Activated CD8-positive, alpha-beta memory T cell treated with anti-CD3 and anti-CD28 coated beads, Interleukin-2, amount 10 ng/mL, durations not matched to agents 7 days and 5 days (primary cell): ENCODE measurements at regions not wholly inside any gene's neighbourhood (a gene's known extent, or its start where the extent isn't known, plus 50 kb on each side); places are given as distances from the start of the nearest gene placed in this dataset.

Experiments
- ATAC-seq: fragments of 150-1000 bp; cut with Tn5 transposase; one replicate; pipeline ENCODE4 v1.10.0; 2021; ENCODE audit warnings: moderate library complexity
- CTCF ChIA-PET: fragments of 350-600 bp; sonication (Branson Sonifier 250); formaldehyde crosslinking; loops from one replicate; lab custom pipeline; 2021; ENCODE audit warnings: antibody characterized with exemption; lab: Charles Lee
- DNase-seq: peaks from one replicate; pipeline ENCODE4 v3.0.0-alpha.2; 2020
- H3K27ac Mint-ChIP-seq: one replicate; pipeline ENCODE4 v1.8.0; 2021; ENCODE audit warnings: mild to moderate bottlenecking, mixed read lengths
- H3K27me3 Mint-ChIP-seq: one replicate; pipeline ENCODE4 v1.8.0; 2021; ENCODE audit warnings: mixed read lengths
- H3K36me3 Mint-ChIP-seq: one replicate; pipeline ENCODE4 v1.8.0; 2021; ENCODE audit warnings: mild to moderate bottlenecking, mixed read lengths
- H3K4me1 Mint-ChIP-seq: one replicate; pipeline ENCODE4 v1.8.0; 2021; ENCODE audit warnings: mixed read lengths
- H3K4me3 Mint-ChIP-seq: one replicate; pipeline ENCODE4 v1.8.0; 2021; ENCODE audit warnings: mild to moderate bottlenecking, moderate library complexity, mixed read lengths
- H3K9me3 Mint-ChIP-seq: one replicate; pipeline ENCODE4 v1.8.0; 2022; ENCODE audit warnings: low read depth, mixed read lengths

GRCh38 chr16:8519179-8519578 lies 71.1 kb downstream of the TMEM114 start:
- CTCF ChIA-PET: no interaction called here
- ATAC-seq (no peak), DNase-seq (no peak)
- H3K36me3 Mint-ChIP-seq: no peaks in the 10 kb centered on the region
- H3K4me1 Mint-ChIP-seq: no peaks in the 10 kb centered on the region
- no peaks in the 10 kb centered on the region for H3K9me3 Mint-ChIP-seq
- H3K4me3 Mint-ChIP-seq: no peak overlapping the region
- H3K27ac Mint-ChIP-seq: no peak overlapping the region
- no peaks in the 10 kb centered on the region for H3K27me3 Mint-ChIP-seq

GRCh38 chr16:8517280-8517679 lies 73.0 kb downstream of the TMEM114 start:
- no peak overlapping the region for H3K27ac Mint-ChIP-seq
- no peak for DNase-seq
- ATAC-seq: no peak
- no peak overlapping the region for H3K4me3 Mint-ChIP-seq
- no peaks in the 10 kb centered on the region for H3K9me3 Mint-ChIP-seq
- H3K27me3 Mint-ChIP-seq: no peaks in the 10 kb centered on the region
- no peaks in the 10 kb centered on the region for H3K36me3 Mint-ChIP-seq
- CTCF ChIA-PET: interaction anchor here (0.8 kb wide), 1 partner anchor 12 kb away, joined by 3 read pairs; no protein-coding TSS in a partner anchor
- H3K4me1 Mint-ChIP-seq: peaks cover 5% of the 10 kb centered on the region

DNA sequence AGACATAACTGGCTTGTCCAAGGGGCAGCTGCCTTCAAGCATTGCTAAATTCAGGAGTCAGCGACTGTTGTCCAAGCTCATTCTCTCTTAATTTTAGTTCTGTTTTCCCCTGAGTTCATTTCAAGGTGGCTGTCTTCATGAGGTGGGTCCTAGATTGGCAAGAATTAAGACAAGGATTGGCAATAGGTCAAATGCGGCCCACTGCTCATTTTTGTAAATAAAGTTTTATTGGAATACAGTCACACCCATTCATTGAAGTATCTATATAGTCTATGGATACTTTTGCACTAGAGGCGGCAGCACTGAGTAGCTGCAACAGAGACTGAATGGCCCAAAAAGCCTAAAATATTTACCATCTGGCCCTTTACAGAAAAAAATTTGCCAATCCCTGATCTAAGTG lies 73.8 kb downstream of the TMEM114 start:
- ATAC-seq: no peak
- no peaks in the 10 kb centered on the region for H3K36me3 Mint-ChIP-seq
- H3K9me3 Mint-ChIP-seq: no peaks in the 10 kb centered on the region
- CTCF ChIA-PET: no interaction called here
- H3K4me3 Mint-ChIP-seq: no peak overlapping the region
- H3K4me1 Mint-ChIP-seq: peaks cover 5% of the 10 kb centered on the region
- H3K27me3 Mint-ChIP-seq: no peaks in the 10 kb centered on the region
- no peak overlapping the region for H3K27ac Mint-ChIP-seq
- DNase-seq: no peak

GRCh38 chr16:8512941-8513624 lies 77.2 kb downstream of the TMEM114 start:
- Mint-ChIP-seq H3K27ac (no peak overlapping the region), H3K4me1 (peaks cover 5% of the 10 kb centered on the region), H3K9me3 (no peaks in the 10 kb centered on the region), H3K36me3 (no peaks in the 10 kb centered on the region), H3K4me3 (no peak overlapping the region), H3K27me3 (no peaks in the 10 kb centered on the region)
- no peak for ATAC-seq
- CTCF ChIA-PET: no interaction called here
- no peak for DNase-seq

DNA sequence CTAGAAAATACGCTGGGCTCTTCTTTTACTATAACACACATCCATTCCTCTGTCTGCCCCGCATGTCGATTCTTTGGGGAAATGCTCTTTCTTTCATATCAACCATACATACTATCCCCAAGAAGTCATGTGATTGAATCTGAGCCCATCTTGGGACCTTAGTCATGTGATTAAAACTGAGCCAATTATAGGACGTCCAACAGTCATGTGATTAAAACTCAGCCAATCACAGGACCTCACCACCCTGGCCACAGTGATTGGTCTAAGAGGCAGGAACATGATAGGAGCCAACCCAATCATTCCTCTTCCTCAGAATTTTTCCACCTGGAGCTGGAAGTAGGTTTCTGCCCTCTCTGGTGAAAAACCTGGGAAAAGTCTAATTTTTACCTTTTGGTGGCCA lies 78.8 kb downstream of the TMEM114 start:
- Mint-ChIP-seq H3K4me1 (peaks cover 5% of the 10 kb centered on the region), H3K27me3 (peaks cover under 1% of the 10 kb centered on the region), H3K36me3 (no peaks in the 10 kb centered on the region), H3K27ac (no peak overlapping the region), H3K4me3 (no peak overlapping the region), H3K9me3 (no peaks in the 10 kb centered on the region)
- ATAC-seq: no peak
- CTCF ChIA-PET: no interaction called here
- DNase-seq: no peak

- Mint-ChIP-seq H3K9me3 (no peaks in the 10 kb centered on the region), H3K4me1 (peaks cover 5% of the 10 kb centered on the region), H3K36me3 (no peaks in the 10 kb centered on the region), H3K27me3 (peaks cover 4% of the 10 kb centered on the region), H3K4me3 (no peak overlapping the region), H3K27ac (no peak overlapping the region)
- ATAC-seq (no peak), DNase-seq (no peak)
- CTCF ChIA-PET: no interaction called here
Observed at GRCh38 chr16:8510160-8510559, 80.2 kb downstream of the TMEM114 start.

GRCh38 chr16:8505327-8505991 lies 84.9 kb downstream of the TMEM114 start:
- CTCF ChIA-PET: no interaction called here
- H3K4me1 Mint-ChIP-seq: no peaks in the 10 kb centered on the region
- peaks cover 4% of the 10 kb centered on the region for H3K27me3 Mint-ChIP-seq
- H3K27ac Mint-ChIP-seq: no peak overlapping the region
- no peaks in the 10 kb centered on the region for H3K36me3 Mint-ChIP-seq
- DNase-seq (no peak), ATAC-seq (no peak)
- no peaks in the 10 kb centered on the region for H3K9me3 Mint-ChIP-seq
- no peak overlapping the region for H3K4me3 Mint-ChIP-seq

GRCh38 chr16:8502446-8502845 lies 87.9 kb downstream of the TMEM114 start:
- Mint-ChIP-seq H3K27ac (no peak overlapping the region), H3K9me3 (peaks cover 1% of the 10 kb centered on the region), H3K36me3 (no peaks in the 10 kb centered on the region), H3K4me1 (no peaks in the 10 kb centered on the region), H3K27me3 (peaks cover 4% of the 10 kb centered on the region), H3K4me3 (no peak overlapping the region)
- DNase-seq (no peak), ATAC-seq (no peak)
- CTCF ChIA-PET: no interaction called here

DNA sequence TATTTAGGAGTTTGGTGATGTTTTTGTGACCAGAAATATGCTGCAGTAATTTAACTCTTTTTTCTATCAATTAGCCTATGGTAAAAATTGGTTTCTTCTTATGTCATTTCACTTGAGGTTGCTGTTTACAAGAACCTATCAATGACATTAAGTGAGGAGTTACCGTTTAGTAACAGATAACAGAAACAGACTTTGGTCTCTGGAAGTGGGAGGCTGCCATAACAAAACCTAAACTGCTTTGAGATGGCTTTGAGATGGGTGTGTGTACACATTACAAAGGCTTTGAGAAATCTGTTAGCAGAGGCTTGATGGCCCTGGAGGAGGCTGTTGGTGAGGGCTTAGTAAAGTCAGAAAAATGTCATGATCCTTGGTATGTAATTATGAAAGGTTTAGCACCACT lies 90.0 kb downstream of the TMEM114 start:
- ATAC-seq (no peak), DNase-seq (no peak)
- H3K36me3 Mint-ChIP-seq: no peaks in the 10 kb centered on the region
- H3K27ac Mint-ChIP-seq: no peak overlapping the region
- no peaks in the 10 kb centered on the region for H3K27me3 Mint-ChIP-seq
- peaks cover 2% of the 10 kb centered on the region for H3K9me3 Mint-ChIP-seq
- CTCF ChIA-PET: no interaction called here
- H3K4me3 Mint-ChIP-seq: no peak overlapping the region
- no peaks in the 10 kb centered on the region for H3K4me1 Mint-ChIP-seq

DNA sequence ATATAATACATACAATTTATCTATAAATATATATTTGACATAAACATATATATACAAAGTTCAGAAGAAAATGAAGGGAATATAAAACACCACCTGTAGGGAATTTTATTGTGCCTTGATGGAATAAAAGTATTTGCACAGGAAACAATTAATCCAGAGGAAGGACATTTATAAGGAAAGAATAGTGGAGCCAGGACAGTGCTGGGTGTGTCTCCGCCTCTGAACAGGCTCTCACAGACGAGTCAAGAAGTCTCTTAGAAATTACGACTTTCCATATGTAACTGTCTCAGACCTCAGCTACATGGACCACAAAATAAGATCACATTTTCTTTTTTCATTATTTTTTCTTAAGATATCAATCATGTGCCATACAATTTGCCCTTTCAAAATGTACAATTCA lies 93.9 kb downstream of the TMEM114 start:
- CTCF ChIA-PET: no interaction called here
- Mint-ChIP-seq H3K4me1 (no peaks in the 10 kb centered on the region), H3K27ac (no peak overlapping the region), H3K9me3 (peaks cover 2% of the 10 kb centered on the region), H3K4me3 (no peak overlapping the region), H3K27me3 (no peaks in the 10 kb centered on the region), H3K36me3 (no peaks in the 10 kb centered on the region)
- ATAC-seq (no peak), DNase-seq (no peak)

DNA sequence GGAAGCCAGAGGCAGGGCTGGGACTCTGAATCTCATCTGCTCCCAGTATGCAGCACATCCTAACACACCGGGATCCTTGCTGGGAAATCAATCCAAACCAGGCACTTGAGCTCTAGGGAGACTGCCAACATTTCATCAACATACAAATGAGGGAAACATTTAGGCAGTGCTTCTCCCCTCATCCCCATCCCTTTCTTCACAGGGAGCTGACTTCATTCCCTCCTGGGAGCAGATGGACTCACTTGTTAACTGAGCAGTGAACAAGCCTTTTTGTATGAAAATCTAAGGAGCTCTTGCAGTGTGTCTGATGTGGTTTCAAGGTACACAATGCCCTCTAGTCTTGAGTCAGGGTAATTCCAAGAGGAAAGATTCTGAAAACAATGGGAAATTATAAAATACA lies 96.3 kb downstream of the TMEM114 start:
- CTCF ChIA-PET: no interaction called here
- Mint-ChIP-seq H3K9me3 (peaks cover 2% of the 10 kb centered on the region), H3K27ac (no peak overlapping the region), H3K36me3 (no peaks in the 10 kb centered on the region), H3K27me3 (no peaks in the 10 kb centered on the region), H3K4me3 (no peak overlapping the region), H3K4me1 (no peaks in the 10 kb centered on the region)
- ATAC-seq (no peak), DNase-seq (no peak)

DNA sequence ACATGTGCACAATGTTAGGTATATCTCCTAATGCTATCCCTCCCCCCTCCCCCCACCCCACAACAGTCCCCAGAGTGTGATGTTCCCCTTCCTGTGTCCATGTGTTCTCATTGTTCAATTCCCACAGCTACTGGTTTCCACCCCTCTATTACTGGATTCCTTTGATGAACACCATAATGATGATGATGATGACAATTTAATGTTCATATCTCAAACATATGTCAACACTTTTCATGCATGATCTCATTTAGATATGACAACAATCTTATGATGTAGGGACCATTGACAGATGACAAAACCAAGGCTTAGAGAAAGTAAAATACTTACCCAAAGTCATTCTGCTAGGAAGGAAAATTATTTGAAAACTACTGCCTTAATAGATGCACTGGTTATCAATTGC lies 97.6 kb downstream of the TMEM114 start:
- Mint-ChIP-seq H3K4me1 (no peaks in the 10 kb centered on the region), H3K9me3 (peaks cover 2% of the 10 kb centered on the region), H3K27ac (no peak overlapping the region), H3K27me3 (no peaks in the 10 kb centered on the region), H3K36me3 (no peaks in the 10 kb centered on the region), H3K4me3 (no peak overlapping the region)
- no peak for DNase-seq
- CTCF ChIA-PET: no interaction called here
- ATAC-seq: no peak

DNA sequence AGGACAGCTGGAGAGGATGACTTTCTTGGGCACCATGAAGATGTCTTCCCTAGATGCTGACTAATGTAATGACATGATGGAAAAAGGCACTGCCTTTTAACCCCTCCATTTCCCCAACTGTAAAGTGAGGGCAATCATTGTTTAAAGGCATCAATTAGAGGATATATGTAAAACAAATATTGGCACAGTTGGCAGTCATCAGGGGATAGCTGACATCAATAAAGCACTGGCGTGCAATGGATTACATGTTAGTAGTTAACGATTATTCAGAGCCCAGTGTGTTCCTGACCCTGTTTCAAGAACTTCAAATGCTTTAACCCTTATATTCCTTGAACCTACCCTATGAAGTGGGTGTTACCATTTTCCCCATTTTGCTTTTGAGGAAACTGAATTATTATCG lies 100.7 kb downstream of the TMEM114 start:
- Mint-ChIP-seq H3K27ac (no peak overlapping the region), H3K4me3 (no peak overlapping the region), H3K27me3 (no peaks in the 10 kb centered on the region), H3K4me1 (no peaks in the 10 kb centered on the region), H3K36me3 (no peaks in the 10 kb centered on the region), H3K9me3 (no peaks in the 10 kb centered on the region)
- no peak for DNase-seq
- no peak for ATAC-seq
- CTCF ChIA-PET: no interaction called here

GRCh38 chr16:8486985-8487384 lies 103.3 kb downstream of the TMEM114 start:
- CTCF ChIA-PET: no interaction called here
- Mint-ChIP-seq H3K27me3 (no peaks in the 10 kb centered on the region), H3K27ac (no peak overlapping the region), H3K4me3 (no peak overlapping the region), H3K4me1 (no peaks in the 10 kb centered on the region), H3K36me3 (no peaks in the 10 kb centered on the region), H3K9me3 (no peaks in the 10 kb centered on the region)
- no peak for ATAC-seq
- DNase-seq: no peak
